KMS-11 (cell line): ENCODE measurements at regions not wholly inside any gene's neighbourhood (a gene's known extent, or its start where the extent isn't known, plus 50 kb on each side); places are given as distances from the start of the nearest gene placed in this dataset.
"Not testable (repeated sequence)": the region's sequence is repeated elsewhere in the genome, so short reads cannot be mapped to it uniquely, and the experiment has no call there.

Source experiments
- H2AFZ ChIP-seq: fragments of 200-600 bp; sonication (generic); 2 replicates; pipeline ENCODE4 v1.6.1; 2016; ENCODE audit warnings: antibody characterized with exemption, mixed run types, low read depth
- H3K27ac ChIP-seq: fragments of 200-600 bp; sonication (generic); 2 replicates; pipeline ENCODE4 v1.6.1; 2016; ENCODE audit warnings: mild to moderate bottlenecking, mixed run types
- H3K27me3 ChIP-seq: fragments of 200-600 bp; sonication (generic); 2 replicates; pipeline ENCODE4 v1.6.1; 2017; ENCODE audit warnings: mild to moderate bottlenecking, low read depth, mixed run types, moderate library complexity; ENCODE audit not compliant: insufficient read depth
- H3K36me3 ChIP-seq: fragments of 200-600 bp; sonication (generic); 2 replicates; pipeline ENCODE4 v1.6.1; 2017; ENCODE audit warnings: mild to moderate bottlenecking, mixed run types; ENCODE audit not compliant: insufficient read depth
- H3K4me1 ChIP-seq: fragments of 200-600 bp; sonication (generic); 2 replicates; pipeline ENCODE4 v1.6.1; 2016; ENCODE audit warnings: mild to moderate bottlenecking, low read depth, mixed run types; ENCODE audit not compliant: poor library complexity, severe bottlenecking
- H3K4me2 ChIP-seq: fragments of 200-600 bp; sonication (generic); 2 replicates; pipeline ENCODE4 v1.7.0; 2016; ENCODE audit warnings: mild to moderate bottlenecking, mixed run types
- H3K4me3 ChIP-seq: fragments of 200-600 bp; sonication (generic); IDR thresholded peaks from 2 replicates; pipeline ENCODE4 v1.6.1; 2017; ENCODE audit warnings: low read depth, low read length, mixed read lengths; ENCODE audit not compliant: insufficient read depth
- H3K79me2 ChIP-seq: fragments of 200-600 bp; sonication (generic); 2 replicates; pipeline ENCODE4 v1.6.1; 2016; ENCODE audit warnings: low read depth, mixed run types; ENCODE audit not compliant: insufficient read depth
- H3K9ac ChIP-seq: fragments of 200-600 bp; sonication (generic); 2 replicates; pipeline ENCODE4 v1.6.1; 2016; ENCODE audit warnings: mild to moderate bottlenecking, mixed run types
- H4K20me1 ChIP-seq: fragments of 200-600 bp; sonication (generic); 2 replicates; pipeline ENCODE4 v1.6.1; 2016; ENCODE audit warnings: mild to moderate bottlenecking, mixed run types; ENCODE audit not compliant: insufficient read depth
- CTCF ChIP-seq: fragments of 200-600 bp; sonication (generic); conservative IDR thresholded peaks from 2 replicates; pipeline ENCODE4 v1.6.1; 2017; ENCODE audit warnings: low read depth, mild to moderate bottlenecking, antibody characterized with exemption, low read length, moderate library complexity, mixed read lengths

DNA sequence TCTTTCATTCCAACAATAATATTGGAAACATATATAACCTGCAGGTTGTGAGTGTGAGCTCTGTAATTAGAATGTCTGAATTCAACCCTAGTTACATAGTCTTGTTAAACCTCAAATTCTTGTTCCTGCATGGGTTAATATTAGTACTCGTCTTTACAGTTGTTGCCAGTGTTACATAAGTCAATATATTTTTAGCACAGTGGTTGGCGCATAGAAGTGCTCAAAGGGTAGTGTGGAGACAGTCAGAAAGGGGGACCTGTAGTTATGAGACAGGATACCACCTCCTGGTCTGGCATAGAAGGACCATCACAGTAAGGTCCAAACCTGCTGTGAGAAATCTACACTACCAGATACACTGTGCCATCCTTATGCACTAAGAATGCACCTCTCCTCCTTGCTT is 1045.9 kb upstream of the SLIT2 start:
- Histone ChIP-seq H3K79me2 (no peaks in the 10 kb centered on the region), H3K4me2 (no peak overlapping the region), H2AFZ (no peak overlapping the region), H3K9ac (no peak overlapping the region), H3K27me3 (no peaks in the 10 kb centered on the region), H3K4me1 (no peaks in the 10 kb centered on the region), H4K20me1 (no peaks in the 10 kb centered on the region), H3K36me3 (no peaks in the 10 kb centered on the region), H3K4me3 (no peak overlapping the region), H3K27ac (no peak overlapping the region)
- no peak for TF ChIP-seq CTCF

DNA sequence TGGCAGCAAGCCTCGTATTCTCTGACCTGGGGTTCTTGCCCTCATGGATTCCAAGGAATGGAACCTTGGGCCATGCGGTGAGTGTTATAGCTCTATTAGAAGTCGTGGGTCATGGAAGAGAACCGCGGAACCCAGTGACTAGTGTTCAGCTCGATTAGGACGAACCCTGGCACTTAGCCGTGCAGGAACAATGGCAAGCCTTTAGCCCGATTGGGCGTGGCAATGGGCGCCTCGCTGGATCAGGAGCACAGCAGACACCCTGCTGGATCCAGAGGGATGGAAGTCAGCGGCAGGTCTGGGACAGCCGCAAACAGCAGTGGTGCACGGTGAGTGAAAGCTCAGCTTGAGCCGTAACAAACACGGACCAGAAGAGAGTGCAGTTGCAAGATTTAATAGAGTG is 1053.9 kb upstream of the SLIT2 start:
- not testable (repeated sequence) for H2AFZ ChIP-seq, H3K27me3 ChIP-seq, H4K20me1 ChIP-seq

DNA sequence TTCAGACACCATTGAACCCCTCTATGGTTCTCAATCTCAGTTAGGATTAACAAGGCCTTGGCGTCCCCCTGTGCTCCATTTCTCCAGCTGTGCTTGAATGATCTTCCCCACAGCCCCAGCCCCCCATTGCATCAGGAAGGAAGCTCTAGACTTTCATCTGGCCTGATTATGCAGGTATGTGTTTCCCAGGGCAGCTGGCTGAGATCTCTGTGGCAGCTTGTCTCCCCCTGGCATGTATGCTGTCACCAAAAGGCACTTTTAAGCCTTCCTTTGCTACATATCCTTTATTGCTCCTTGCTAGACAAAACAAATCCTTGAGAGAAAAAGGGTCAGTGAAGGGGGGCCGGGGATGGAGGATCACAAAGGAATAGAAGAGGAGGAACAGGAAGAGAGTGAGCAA is 1056.0 kb upstream of the SLIT2 start:
- Histone ChIP-seq H3K36me3 (no peaks in the 10 kb centered on the region), H3K27me3 (no peaks in the 10 kb centered on the region), H3K9ac (no peak overlapping the region), H2AFZ (no peak overlapping the region), H3K4me2 (no peak overlapping the region), H3K4me1 (no peaks in the 10 kb centered on the region), H3K4me3 (no peak overlapping the region), H3K27ac (no peak overlapping the region), H3K79me2 (no peaks in the 10 kb centered on the region), H4K20me1 (no peaks in the 10 kb centered on the region)
- TF ChIP-seq CTCF: no peak

More for the DNA sequence above, 1053.9 kb upstream of the SLIT2 start:
- not testable (repeated sequence) for H3K79me2 ChIP-seq, H3K36me3 ChIP-seq, H3K4me2 ChIP-seq, H3K9ac ChIP-seq, H3K27ac ChIP-seq, H3K4me3 ChIP-seq, H3K4me1 ChIP-seq

GRCh38 chr4:19194672-19195071 is 1057.0 kb upstream of the SLIT2 start:
- no peak for TF ChIP-seq CTCF
- Histone ChIP-seq H3K4me3 (no peak overlapping the region), H3K27ac (no peak overlapping the region), H3K27me3 (no peaks in the 10 kb centered on the region), H3K4me2 (no peak overlapping the region), H3K79me2 (no peaks in the 10 kb centered on the region), H2AFZ (no peak overlapping the region), H3K36me3 (no peaks in the 10 kb centered on the region), H3K4me1 (no peaks in the 10 kb centered on the region), H4K20me1 (no peaks in the 10 kb centered on the region), H3K9ac (no peak overlapping the region)

GRCh38 chr4:19193274-19193981 is 1058.3 kb upstream of the SLIT2 start:
- H2AFZ ChIP-seq: no peak overlapping the region
- TF ChIP-seq CTCF: no peak
- no peaks in the 10 kb centered on the region for H3K36me3 ChIP-seq
- no peak overlapping the region for H3K27ac ChIP-seq
- H3K4me2 ChIP-seq: no peak overlapping the region
- no peaks in the 10 kb centered on the region for H3K27me3 ChIP-seq
- H3K4me1 ChIP-seq: no peaks in the 10 kb centered on the region
- no peak overlapping the region for H3K4me3 ChIP-seq
- H3K79me2 ChIP-seq: no peaks in the 10 kb centered on the region
- no peak overlapping the region for H3K9ac ChIP-seq
- H4K20me1 ChIP-seq: no peaks in the 10 kb centered on the region
